Hepatocyte (in vitro differentiated cells): ENCODE measurements at regions not wholly inside any gene's neighbourhood (a gene's known extent, or its start where the extent isn't known, plus 50 kb on each side); places are given as distances from the start of the nearest gene placed in this dataset.

ENCODE experiments used
- DNase-seq: peaks from one replicate; pipeline ENCODE4 v3.0.0-alpha.2; 2016; ENCODE audit warnings: low spot score
- H2AFZ ChIP-seq: fragments of 200-600 bp; sonication (generic); 2 replicates; pipeline ENCODE4 v1.6.0; 2016; ENCODE audit warnings: antibody characterized with exemption, mild to moderate bottlenecking
- H3K27ac ChIP-seq: fragments of 200-600 bp; sonication (generic); 2 replicates; pipeline ENCODE4 v1.5.1; 2016; ENCODE audit warnings: mild to moderate bottlenecking
- H3K27me3 ChIP-seq: fragments of 200-600 bp; sonication (generic); 2 replicates; pipeline ENCODE4 v1.6.1; 2016
- H3K36me3 ChIP-seq: fragments of 200-600 bp; sonication (generic); replicated peaks from 2 replicates; pipeline ENCODE4 v1.5.1; 2016; ENCODE audit warnings: low read depth; ENCODE audit not compliant: insufficient read depth
- H3K4me1 ChIP-seq: fragments of 200-600 bp; sonication (generic); 2 replicates; pipeline ENCODE4 v1.5.1; 2016; ENCODE audit warnings: mild to moderate bottlenecking, moderate library complexity; ENCODE audit not compliant: insufficient read depth
- H3K4me2 ChIP-seq: fragments of 200-600 bp; sonication (generic); 2 replicates; pipeline ENCODE4 v1.6.0; 2016
- H3K4me3 ChIP-seq: fragments of 200-600 bp; sonication (generic); 2 replicates; pipeline ENCODE4 v1.5.1; 2016; ENCODE audit warnings: mild to moderate bottlenecking
- H3K79me2 ChIP-seq: fragments of 200-600 bp; sonication (generic); 2 replicates; pipeline ENCODE4 v1.6.0; 2017; ENCODE audit warnings: mild to moderate bottlenecking
- H3K9me2 ChIP-seq: fragments of 200-600 bp; sonication (generic); replicated peaks from 2 replicates; pipeline ENCODE4 v1.6.0; 2017; ENCODE audit warnings: mild to moderate bottlenecking; ENCODE audit not compliant: insufficient read depth
- H3K9me3 ChIP-seq: fragments of 200-600 bp; sonication (generic); 2 replicates; pipeline ENCODE4 v1.5.1; 2016; ENCODE audit warnings: low read depth, mild to moderate bottlenecking
- H4K20me1 ChIP-seq: fragments of 200-600 bp; sonication (generic); 2 replicates; pipeline ENCODE4 v1.6.0; 2016; ENCODE audit warnings: mild to moderate bottlenecking; ENCODE audit not compliant: insufficient read depth, poor library complexity, severe bottlenecking
- EZH2 ChIP-seq: fragments of 200-600 bp; sonication (generic); IDR thresholded peaks from 2 replicates; pipeline ENCODE4 v1.6.1; 2016; ENCODE audit warnings: antibody characterized with exemption, mild to moderate bottlenecking, borderline replicate concordance
- EZH2phosphoT487 ChIP-seq: fragments of 200-600 bp; sonication (generic); IDR thresholded peaks from one replicate; pipeline ENCODE4 v1.6.1; 2018; ENCODE audit warnings: antibody characterized with exemption, mild to moderate bottlenecking, low read depth, moderate library complexity; ENCODE audit not compliant: unreplicated experiment, severe bottlenecking
- WGBS: methylation state at CpG from one replicate; pipeline ENCODE4 v1.1.6; 2016; ENCODE audit warnings: low lambda C conversion rate; ENCODE audit errors: missing lambda C conversion rate; 5-methylcytosine and 5-hydroxymethylcytosine counted together
- TF ChIP-seq, protein P1 (sequence below): fragments of 200-600 bp; sonication (generic); IDR thresholded peaks from 2 replicates; pipeline ENCODE4 v1.5.1; 2016; ENCODE audit warnings: antibody characterized with exemption, mild to moderate bottlenecking; ENCODE audit not compliant: poor library complexity

DNA sequence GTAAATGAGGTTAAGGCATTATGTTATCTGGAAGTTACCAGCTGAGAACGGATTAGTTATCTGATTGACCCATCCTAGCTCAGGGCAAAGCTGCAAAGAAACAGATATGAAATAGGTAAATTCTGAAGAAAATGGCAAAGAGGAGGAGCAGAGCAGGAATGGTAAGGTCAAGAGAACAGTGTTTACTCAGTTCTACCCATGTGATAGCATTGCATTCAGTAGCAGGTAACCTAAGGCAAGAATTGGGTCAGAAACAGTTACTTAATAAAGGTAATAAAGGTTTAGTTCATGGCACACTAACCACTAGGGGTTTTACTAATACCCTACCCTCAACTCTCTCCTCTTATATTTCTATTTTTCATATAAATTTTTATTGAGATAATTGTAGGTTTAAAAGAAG is 224.8 kb downstream of the ASCL1 start:
- Histone ChIP-seq H3K79me2 (no peaks in the 10 kb centered on the region), H2AFZ (no peak overlapping the region), H3K4me2 (no peak overlapping the region), H3K27me3 (no peaks in the 10 kb centered on the region), H3K9me3 (no peaks in the 10 kb centered on the region), H3K27ac (no peak overlapping the region), H3K9me2 (no peaks in the 10 kb centered on the region), H3K4me1 (no peaks in the 10 kb centered on the region), H3K4me3 (no peak overlapping the region), H3K36me3 (no peaks in the 10 kb centered on the region), H4K20me1 (no peaks in the 10 kb centered on the region)
- 19% methylated on average over 1 of the region's 1 CpG for WGBS
- TF ChIP-seq EZH2 = no peak
- no peak for TF ChIP-seq EZH2phosphoT487
- TF ChIP-seq, protein P1, sequence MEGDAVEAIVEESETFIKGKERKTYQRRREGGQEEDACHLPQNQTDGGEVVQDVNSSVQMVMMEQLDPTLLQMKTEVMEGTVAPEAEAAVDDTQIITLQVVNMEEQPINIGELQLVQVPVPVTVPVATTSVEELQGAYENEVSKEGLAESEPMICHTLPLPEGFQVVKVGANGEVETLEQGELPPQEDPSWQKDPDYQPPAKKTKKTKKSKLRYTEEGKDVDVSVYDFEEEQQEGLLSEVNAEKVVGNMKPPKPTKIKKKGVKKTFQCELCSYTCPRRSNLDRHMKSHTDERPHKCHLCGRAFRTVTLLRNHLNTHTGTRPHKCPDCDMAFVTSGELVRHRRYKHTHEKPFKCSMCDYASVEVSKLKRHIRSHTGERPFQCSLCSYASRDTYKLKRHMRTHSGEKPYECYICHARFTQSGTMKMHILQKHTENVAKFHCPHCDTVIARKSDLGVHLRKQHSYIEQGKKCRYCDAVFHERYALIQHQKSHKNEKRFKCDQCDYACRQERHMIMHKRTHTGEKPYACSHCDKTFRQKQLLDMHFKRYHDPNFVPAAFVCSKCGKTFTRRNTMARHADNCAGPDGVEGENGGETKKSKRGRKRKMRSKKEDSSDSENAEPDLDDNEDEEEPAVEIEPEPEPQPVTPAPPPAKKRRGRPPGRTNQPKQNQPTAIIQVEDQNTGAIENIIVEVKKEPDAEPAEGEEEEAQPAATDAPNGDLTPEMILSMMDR = no peak
- no peak for DNase-seq

DNA sequence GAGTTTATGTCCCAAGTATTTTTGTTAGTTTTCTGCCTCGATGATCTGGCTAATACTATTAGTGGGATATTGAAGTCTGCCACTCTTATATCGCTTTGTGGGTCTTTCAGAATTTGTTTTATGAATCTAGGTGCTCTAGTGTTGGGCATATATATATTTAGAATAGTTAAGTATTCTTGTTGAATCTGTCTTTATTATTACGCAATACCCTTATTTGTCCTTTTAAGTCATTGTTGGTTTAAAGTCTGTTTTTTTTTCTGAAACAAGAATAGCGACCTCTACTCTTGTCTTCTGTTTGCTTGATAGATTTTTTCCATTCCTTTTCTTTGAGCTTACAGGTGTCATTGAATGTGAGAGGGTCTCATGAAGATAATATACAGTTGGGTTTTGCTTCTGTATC is 239.0 kb downstream of the ASCL1 start:
- TF ChIP-seq EZH2phosphoT487 (no peak), EZH2 (no peak)
- TF ChIP-seq, protein P1 = no peak
- DNase-seq = no peak
- 76% methylated on average over 4 of the region's 4 CpGs for WGBS
- Histone ChIP-seq H3K9me2 (no peaks in the 10 kb centered on the region), H3K4me3 (no peak overlapping the region), H2AFZ (no peak overlapping the region), H3K27ac (no peak overlapping the region), H3K9me3 (no peaks in the 10 kb centered on the region), H3K27me3 (no peaks in the 10 kb centered on the region), H3K36me3 (no peaks in the 10 kb centered on the region), H3K79me2 (no peaks in the 10 kb centered on the region), H3K4me2 (no peak overlapping the region), H4K20me1 (no peaks in the 10 kb centered on the region), H3K4me1 (no peaks in the 10 kb centered on the region)

DNA sequence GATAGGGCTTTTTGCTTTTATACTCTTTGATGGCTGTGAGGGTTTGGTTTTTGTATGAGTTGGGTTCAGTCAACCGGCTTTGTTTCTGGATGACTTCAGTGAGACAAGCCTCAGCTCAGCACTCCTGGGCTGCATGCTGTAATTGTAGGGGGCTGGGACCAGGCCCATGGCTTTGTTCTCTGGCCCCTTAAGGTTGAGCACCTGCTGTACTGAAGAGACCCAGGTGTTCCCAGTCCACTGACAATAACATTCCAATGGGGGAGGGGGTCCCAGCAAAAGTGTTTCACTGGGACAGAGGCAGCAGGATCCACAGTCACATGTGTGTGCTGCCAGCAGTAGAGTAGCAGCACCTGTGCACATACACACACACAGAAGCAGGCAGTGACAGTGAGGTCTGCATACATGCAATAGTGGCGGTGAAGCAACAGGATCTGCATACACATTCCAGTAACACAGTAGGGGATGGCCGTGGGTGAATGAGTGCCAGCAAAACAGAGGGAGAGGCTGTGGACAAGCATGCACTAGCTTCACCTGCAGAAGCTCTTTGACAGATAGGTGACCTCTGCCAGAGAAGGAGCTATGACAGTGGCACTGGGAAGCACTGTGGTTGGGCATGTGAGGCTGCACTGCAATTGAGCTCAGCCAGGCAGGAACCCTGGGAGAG is 240.4 kb downstream of the ASCL1 start:
- Histone ChIP-seq H3K9me3 (no peaks in the 10 kb centered on the region), H3K4me1 (no peaks in the 10 kb centered on the region), H3K4me3 (no peak overlapping the region), H3K27me3 (no peaks in the 10 kb centered on the region), H3K9me2 (no peaks in the 10 kb centered on the region), H3K36me3 (no peaks in the 10 kb centered on the region), H3K4me2 (no peak overlapping the region), H3K79me2 (no peaks in the 10 kb centered on the region), H4K20me1 (no peaks in the 10 kb centered on the region), H3K27ac (no peak overlapping the region), H2AFZ (no peak overlapping the region)
- 87% methylated on average over 3 of the region's 3 CpGs for WGBS
- TF ChIP-seq, protein P1 = no peak
- no peak for TF ChIP-seq EZH2phosphoT487
- no peak for TF ChIP-seq EZH2
- no peak for DNase-seq

DNA sequence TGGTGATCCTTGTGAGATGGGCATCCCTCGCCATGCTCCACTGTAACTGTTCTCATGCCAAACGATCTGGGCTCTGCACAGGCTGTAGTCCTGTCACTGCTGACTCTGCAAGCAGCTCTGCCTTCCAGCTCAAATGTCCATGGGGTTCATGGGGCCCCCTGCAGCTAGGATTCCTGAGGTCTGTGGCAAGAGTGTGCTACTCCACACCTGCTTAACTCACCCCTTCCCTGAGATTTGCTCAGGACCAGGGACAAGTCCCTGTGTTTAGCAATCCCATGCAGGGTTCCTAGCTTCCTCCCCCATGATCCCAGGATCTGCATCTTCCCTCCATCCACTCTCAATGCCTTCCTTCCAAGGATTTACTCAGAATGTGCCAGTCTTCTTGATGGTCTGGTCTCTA is 241.0 kb downstream of the ASCL1 start:
- Histone ChIP-seq H3K9me3 (no peaks in the 10 kb centered on the region), H3K4me1 (no peaks in the 10 kb centered on the region), H3K36me3 (no peaks in the 10 kb centered on the region), H3K27ac (no peak overlapping the region), H3K4me2 (no peak overlapping the region), H3K27me3 (no peaks in the 10 kb centered on the region), H3K4me3 (no peak overlapping the region), H3K9me2 (no peaks in the 10 kb centered on the region), H2AFZ (no peak overlapping the region), H4K20me1 (no peaks in the 10 kb centered on the region), H3K79me2 (no peaks in the 10 kb centered on the region)
- WGBS = 41% methylated on average over 2 of the region's 2 CpGs
- no peak for DNase-seq
- TF ChIP-seq EZH2phosphoT487 = no peak
